Epithelial cell of esophagus (primary cell): ENCODE measurements at regions not wholly inside any gene's neighbourhood (a gene's known extent, or its start where the extent isn't known, plus 50 kb on each side); places are given as distances from the start of the nearest gene placed in this dataset.

Experiments
- DNase-seq: peaks from one replicate; pipeline ENCODE4 v3.0.0; 2010; ENCODE audit warnings: low read depth
- H3K4me3 ChIP-seq: 2 replicates; pipeline ENCODE4 v1.5.1; 2011; ENCODE audit warnings: mild to moderate bottlenecking, low read length, control low read depth
- CTCF ChIP-seq: IDR thresholded peaks from 2 replicates; pipeline ENCODE4 v1.5.1; 2011; ENCODE audit warnings: low read depth, mild to moderate bottlenecking, low read length, control low read depth, inconsistent platforms; ENCODE audit not compliant: insufficient read depth; ENCODE audit errors: missing control alignments

- no peak for DNase-seq
- H3K4me3 ChIP-seq, result no peak overlapping the region
- TF ChIP-seq CTCF, result no peak
Observed at GRCh38 chr10:109474261-109474660, 449.1 kb downstream of the XPNPEP1 start.

DNA sequence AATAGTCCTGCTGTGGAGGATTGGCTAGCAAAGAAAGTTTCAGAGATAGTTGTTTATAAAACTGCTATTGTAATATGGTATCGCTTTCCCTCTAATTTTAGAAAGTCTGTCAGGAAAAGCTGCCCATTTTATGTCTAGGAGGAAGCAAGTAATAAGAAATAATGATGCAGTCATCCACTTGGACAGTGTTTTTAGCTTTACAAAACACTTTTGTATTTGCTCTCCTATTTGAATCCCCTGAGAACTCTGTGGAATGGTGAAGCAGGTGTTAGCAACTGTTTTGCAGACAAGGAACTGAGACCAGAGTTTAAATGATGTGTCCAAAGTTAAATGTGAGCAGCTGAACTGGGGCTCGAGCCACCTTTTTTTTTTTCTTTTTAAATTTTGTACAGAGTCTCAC is 455.8 kb downstream of the XPNPEP1 start:
- no peak overlapping the region for H3K4me3 ChIP-seq
- TF ChIP-seq CTCF, result no peak
- DNase-seq, result no peak

- no peak for DNase-seq
- no peak overlapping the region for H3K4me3 ChIP-seq
- no peak for TF ChIP-seq CTCF
Observed at GRCh38 chr10:109464949-109465348, 458.4 kb downstream of the XPNPEP1 start.

DNA sequence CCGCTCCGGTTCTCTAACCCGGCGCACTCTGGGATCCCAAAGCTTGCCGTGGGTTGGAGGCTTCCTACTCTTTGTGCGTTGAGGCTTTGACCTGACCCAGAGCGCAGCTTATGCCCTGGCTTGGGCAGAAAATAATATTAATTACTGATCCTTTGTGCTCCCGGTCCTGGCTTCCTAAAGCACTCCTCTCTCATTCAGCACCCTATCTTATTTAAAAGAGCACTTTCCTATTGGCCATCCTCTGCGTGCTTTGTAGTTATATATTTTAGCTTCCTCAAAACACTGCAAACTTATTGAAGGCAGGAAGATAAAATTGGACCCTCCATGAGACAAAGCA is 466.0 kb downstream of the XPNPEP1 start:
- no peak overlapping the region for H3K4me3 ChIP-seq
- no peak for TF ChIP-seq CTCF
- DNase-seq, result no peak

DNA sequence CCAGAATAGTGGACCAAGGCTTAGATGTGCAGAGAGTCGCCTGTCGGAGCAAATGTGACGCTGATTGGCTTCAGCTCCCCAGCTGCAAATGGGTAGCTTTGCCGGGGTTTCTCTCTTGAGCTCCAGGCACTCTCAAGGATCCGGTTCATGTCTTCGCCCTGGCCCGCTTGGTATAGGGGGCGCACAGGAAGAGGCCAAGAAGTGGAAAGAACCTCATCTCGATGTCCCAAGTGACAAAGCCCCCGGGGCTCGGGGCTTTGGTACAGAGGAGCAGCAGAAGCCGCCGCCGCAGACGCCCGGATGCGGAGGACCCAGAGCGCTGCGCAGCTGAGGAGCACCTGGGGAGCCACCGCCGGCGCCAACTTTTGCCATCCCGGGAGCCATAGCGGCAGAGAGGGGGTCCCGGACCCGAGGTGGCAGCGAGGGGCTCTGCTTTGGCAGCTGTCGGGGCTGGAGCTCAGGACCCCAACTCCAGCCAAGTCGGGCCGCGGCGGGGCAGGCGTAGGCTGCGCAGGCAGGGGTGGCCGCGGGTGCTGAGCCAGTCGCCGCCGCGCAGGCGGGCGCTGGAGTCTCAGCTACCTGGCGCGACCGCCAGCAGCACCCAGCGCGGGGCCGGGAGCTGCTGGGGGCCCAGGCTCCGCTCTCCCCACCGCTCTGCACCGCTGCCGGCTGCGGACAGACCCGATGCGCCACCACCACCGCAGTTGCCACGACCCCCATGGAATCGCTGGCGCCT is 466.6 kb downstream of the XPNPEP1 start:
- TF ChIP-seq CTCF, result no peak
- no peak overlapping the region for H3K4me3 ChIP-seq
- DNase-seq, result no peak

DNA sequence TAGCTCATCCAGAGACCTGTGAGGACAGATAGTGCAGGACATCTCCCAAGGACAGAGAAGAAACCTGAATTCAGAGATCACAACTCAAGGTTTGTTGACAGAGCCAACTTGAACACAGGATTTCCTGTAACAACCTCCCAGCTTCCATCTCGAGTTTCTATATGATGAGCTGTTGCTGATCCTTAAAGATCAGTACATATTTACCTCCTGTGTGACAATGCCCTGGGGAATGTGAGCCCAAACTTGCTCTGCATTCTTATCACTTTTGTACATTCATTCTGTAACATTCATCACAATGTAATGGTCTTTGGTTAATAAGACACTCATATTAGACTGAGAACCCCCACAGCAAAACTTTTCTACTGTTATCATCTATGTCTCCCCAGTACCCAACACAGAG is 468.6 kb downstream of the XPNPEP1 start:
- TF ChIP-seq CTCF, result no peak
- no peak overlapping the region for H3K4me3 ChIP-seq
- DNase-seq, result no peak

GRCh38 chr10:109451879-109452278 is 471.4 kb downstream of the XPNPEP1 start:
- H3K4me3 ChIP-seq, result no peak overlapping the region
- DNase-seq, result no peak
- no peak for TF ChIP-seq CTCF
